Gastroesophageal sphincter (tissue), 3 donors: ENCODE measurements at regions not wholly inside any gene's neighbourhood (a gene's known extent, or its start where the extent isn't known, plus 50 kb on each side); places are given as distances from the start of the nearest gene placed in this dataset.

ENCODE experiments used
- EP300 ChIP-seq: sonication (generic); formaldehyde crosslinking; IDR thresholded peaks from one replicate; pipeline ENCODE4 v1.6.1; 2017; ENCODE audit warnings: antibody characterized with exemption, mild to moderate bottlenecking
- POLR2A ChIP-seq, 2 donors: fragments of 450-650 bp; IDR thresholded peaks; one replicate each; pipeline ENCODE4 v1.6.1; 2017; ENCODE audit warnings: antibody characterized with exemption in 2 of 2, mild to moderate bottlenecking in 2 of 2, moderate library complexity in 1 of 2
- TF ChIP-seq, protein P1 (sequence below), 4 experiments: fragments of 200-600 bp in 2 of 4; fragments of 450-650 bp in 2 of 4; sonication (generic) in 1 of 4; IDR thresholded peaks; one replicate each; pipeline ENCODE4 v1.5.1; 2017 to 2019; ENCODE audit warnings: antibody characterized with exemption in 4 of 4, mild to moderate bottlenecking in 2 of 4, moderate library complexity in 2 of 4

DNA sequence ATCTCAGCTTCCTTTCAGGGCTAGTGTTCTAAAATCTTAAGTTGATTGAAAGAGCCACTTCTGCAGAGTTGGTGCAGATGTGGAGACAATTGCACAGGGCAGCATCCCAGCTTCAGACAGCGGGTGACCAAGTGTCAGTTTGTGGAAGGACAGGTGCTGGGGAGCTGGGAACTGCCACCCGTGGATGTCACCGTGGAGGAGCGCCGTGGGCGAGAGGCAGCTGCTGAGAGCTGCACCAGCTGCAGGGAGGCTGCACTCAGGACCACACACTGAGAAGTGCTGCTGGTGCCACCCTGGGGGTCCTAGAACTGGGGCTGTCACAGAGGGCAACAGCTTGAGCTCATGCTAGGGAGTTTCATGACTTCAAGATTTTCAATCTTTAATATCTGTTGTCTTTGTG is 543.0 kb upstream of the FZD8 start:
- TF ChIP-seq, protein P1, sequence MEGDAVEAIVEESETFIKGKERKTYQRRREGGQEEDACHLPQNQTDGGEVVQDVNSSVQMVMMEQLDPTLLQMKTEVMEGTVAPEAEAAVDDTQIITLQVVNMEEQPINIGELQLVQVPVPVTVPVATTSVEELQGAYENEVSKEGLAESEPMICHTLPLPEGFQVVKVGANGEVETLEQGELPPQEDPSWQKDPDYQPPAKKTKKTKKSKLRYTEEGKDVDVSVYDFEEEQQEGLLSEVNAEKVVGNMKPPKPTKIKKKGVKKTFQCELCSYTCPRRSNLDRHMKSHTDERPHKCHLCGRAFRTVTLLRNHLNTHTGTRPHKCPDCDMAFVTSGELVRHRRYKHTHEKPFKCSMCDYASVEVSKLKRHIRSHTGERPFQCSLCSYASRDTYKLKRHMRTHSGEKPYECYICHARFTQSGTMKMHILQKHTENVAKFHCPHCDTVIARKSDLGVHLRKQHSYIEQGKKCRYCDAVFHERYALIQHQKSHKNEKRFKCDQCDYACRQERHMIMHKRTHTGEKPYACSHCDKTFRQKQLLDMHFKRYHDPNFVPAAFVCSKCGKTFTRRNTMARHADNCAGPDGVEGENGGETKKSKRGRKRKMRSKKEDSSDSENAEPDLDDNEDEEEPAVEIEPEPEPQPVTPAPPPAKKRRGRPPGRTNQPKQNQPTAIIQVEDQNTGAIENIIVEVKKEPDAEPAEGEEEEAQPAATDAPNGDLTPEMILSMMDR (IDR thresholded peaks at IDR 0.05) = no peak
- TF ChIP-seq EP300 = no peak
- no peak for TF ChIP-seq POLR2A (IDR thresholded peaks at IDR 0.05)
